ENCODE measurements at regions not wholly inside any gene's neighbourhood (a gene's known extent, or its start where the extent isn't known, plus 50 kb on each side); places are given as distances from the start of the nearest gene placed in this dataset.

DNA sequence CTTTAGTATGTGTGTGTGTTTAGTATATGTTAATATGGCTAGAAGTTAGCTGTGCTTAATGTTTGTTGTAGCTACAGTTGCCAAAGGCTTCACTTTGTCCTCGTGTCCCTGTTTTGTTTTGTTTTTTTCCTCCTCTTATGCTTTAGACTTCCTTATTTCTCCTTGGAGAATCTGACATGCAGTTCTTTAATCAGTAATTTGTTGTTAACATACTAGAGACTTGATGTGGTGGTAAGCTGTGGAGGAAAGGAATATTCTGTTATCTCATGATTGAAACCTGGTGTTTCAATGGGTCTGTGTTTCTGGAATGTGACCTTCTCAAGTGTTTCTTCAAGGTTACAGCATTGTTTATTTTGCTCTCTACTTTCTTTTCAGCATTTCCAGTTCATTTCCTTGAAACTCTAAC lies 515.6 kb upstream of the ST8SIA4 start:
- TF ChIP-seq CTCF (IDR thresholded peaks at IDR 0.05) (no peak), POLR2A (IDR thresholded peaks at IDR 0.05) (no peak)

Measured in adrenal gland (tissue), 5 donors.